Ecto neural progenitor cell (in vitro differentiated cells): ENCODE measurements at regions not wholly inside any gene's neighbourhood (a gene's known extent, or its start where the extent isn't known, plus 50 kb on each side); places are given as distances from the start of the nearest gene placed in this dataset.

Source experiments
- DNase-seq: peaks from one replicate; pipeline ENCODE4 v3.0.0-alpha.2; 2018; ENCODE audit warnings: low spot score

GRCh38 chr2:109070290-109070689 is 58.7 kb upstream of the SH3RF3 start:
- DNase-seq = no peak

- no peak for DNase-seq
These were observed 59.4 kb upstream of the SH3RF3 start for GRCh38 chr2:109069331-109070194.

- DNase-seq = no peak
These were observed 60.2 kb upstream of the SH3RF3 start for GRCh38 chr2:109068811-109069210.

GRCh38 chr2:109067631-109068125 is 61.3 kb upstream of the SH3RF3 start:
- DNase-seq = no peak

GRCh38 chr2:109066917-109067597 is 61.9 kb upstream of the SH3RF3 start:
- DNase-seq = no peak

- no peak for DNase-seq
These were observed 62.5 kb upstream of the SH3RF3 start for GRCh38 chr2:109066501-109066900.

GRCh38 chr2:109065391-109065734 is 63.6 kb upstream of the SH3RF3 start:
- DNase-seq = no peak

- DNase-seq = no peak
These were observed 64.2 kb upstream of the SH3RF3 start for GRCh38 chr2:109064660-109065390.

GRCh38 chr2:109062859-109063700 is 65.9 kb upstream of the SH3RF3 start:
- DNase-seq = no peak

GRCh38 chr2:109062145-109062858 is 66.7 kb upstream of the SH3RF3 start:
- no peak for DNase-seq

- DNase-seq = no peak
These were observed 67.3 kb upstream of the SH3RF3 start for GRCh38 chr2:109061736-109062135.

GRCh38 chr2:109060496-109060895 is 68.5 kb upstream of the SH3RF3 start:
- no peak for DNase-seq

- no peak for DNase-seq
These were observed 69.4 kb upstream of the SH3RF3 start for GRCh38 chr2:109059474-109060165.

- no peak for DNase-seq
These were observed 69.8 kb upstream of the EDAR start for GRCh38 chr2:109058802-109059201.

GRCh38 chr2:109058191-109058632 is 69.2 kb upstream of the EDAR start:
- peak; percentile 52 for DNase-seq

- peak; percentile 51 for DNase-seq
These were observed 68.7 kb upstream of the EDAR start for GRCh38 chr2:109057686-109058085.

- no peak for DNase-seq
These were observed 66.4 kb upstream of the EDAR start for GRCh38 chr2:109055435-109055834.

GRCh38 chr2:109054865-109055264 is 65.8 kb upstream of the EDAR start:
- no peak for DNase-seq

GRCh38 chr2:109053716-109054115 is 64.7 kb upstream of the EDAR start:
- no peak for DNase-seq

- no peak for DNase-seq
These were observed 63.9 kb upstream of the EDAR start for GRCh38 chr2:109052922-109053321.
